ENCODE measurements at regions not wholly inside any gene's neighbourhood (a gene's known extent, or its start where the extent isn't known, plus 50 kb on each side); places are given as distances from the start of the nearest gene placed in this dataset.
A peak's percentile ranks its signal among the peaks of the same experiment; 100 is the strongest.

- peaks cover 35% of the 10 kb centered on the region for H3K27me3 Mint-ChIP-seq
- no peaks in the 10 kb centered on the region for H3K9me3 Mint-ChIP-seq
- peak; percentile 98 for TF ChIP-seq CTCF (IDR thresholded peaks at IDR 0.05)
- intact Hi-C loops (cut with DNase I, micrococcal nuclease): loop anchor here (1.0 to 5.0 kb wide), 2 partner anchors 106 to 403 kb away; no protein-coding TSS in a partner anchor
- ATAC-seq (ENCODE audit: poor library complexity) (peak; percentile 54), DNase-seq (peak; percentile 35 to 77 (median 61))
- H3K4me1 ChIP-seq (ENCODE audit: insufficient read depth, low read length): peaks cover 8% of the 10 kb centered on the region
- H3K4me3 ChIP-seq (ENCODE audit: low read length): no peak overlapping the region
- H3K27ac Mint-ChIP-seq: no peak overlapping the region
- no peaks in the 10 kb centered on the region for H3K4me1 Mint-ChIP-seq (ENCODE audit: low read depth)
- no peaks in the 10 kb centered on the region for H3K9me3 ChIP-seq (ENCODE audit: control insufficient read depth in 1 of 2, insufficient read depth in 1 of 2, low read length in 2 of 2)
- no peak overlapping the region for H3K4me3 Mint-ChIP-seq
- CTCF ChIA-PET: no interaction called here
- H3K36me3 Mint-ChIP-seq (ENCODE audit: low read depth): no peaks in the 10 kb centered on the region
- H3K27me3 ChIP-seq (ENCODE audit: control insufficient read depth in 1 of 2, insufficient read depth in 2 of 2, low read length in 2 of 2): peaks cover 3 to 6% of the 10 kb centered on the region in 2 experiments
- H3K36me3 ChIP-seq (ENCODE audit: insufficient read depth, low read length): no peaks in the 10 kb centered on the region
- POLR2A ChIA-PET: no interaction called here
- no peak overlapping the region for H3K27ac ChIP-seq (ENCODE audit: low read depth in 1 of 2, low read length in 2 of 2)
These were observed 102.5 kb downstream of the RAMP3 start for GRCh38 chr7:45259966-45260646.

GRCh38 chr7:45267262-45267661 lies 109.7 kb downstream of the RAMP3 start:
- peaks cover 0 to 13% of the 10 kb centered on the region in 2 experiments for H3K27me3 ChIP-seq (ENCODE audit: control insufficient read depth in 1 of 2, insufficient read depth in 2 of 2, low read length in 2 of 2)
- no peak overlapping the region for H3K27ac Mint-ChIP-seq
- no peak for ATAC-seq (ENCODE audit: poor library complexity)
- no peaks in the 10 kb centered on the region for H3K9me3 ChIP-seq (ENCODE audit: control insufficient read depth in 1 of 2, insufficient read depth in 1 of 2, low read length in 2 of 2)
- H3K4me3 Mint-ChIP-seq: no peak overlapping the region
- intact Hi-C loops (cut with DNase I, micrococcal nuclease): no loop called here
- no peaks in the 10 kb centered on the region for H3K9me3 Mint-ChIP-seq
- peaks cover 48% of the 10 kb centered on the region for H3K27me3 Mint-ChIP-seq
- H3K4me1 ChIP-seq (ENCODE audit: insufficient read depth, low read length): no peaks in the 10 kb centered on the region
- no peak for DNase-seq
- no peak for TF ChIP-seq CTCF (IDR thresholded peaks at IDR 0.05)
- H3K27ac ChIP-seq (ENCODE audit: low read depth in 1 of 2, low read length in 2 of 2): no peak overlapping the region
- CTCF ChIA-PET: no interaction called here
- H3K4me3 ChIP-seq (ENCODE audit: low read length): no peak overlapping the region
- POLR2A ChIA-PET: no interaction called here
- no peaks in the 10 kb centered on the region for H3K4me1 Mint-ChIP-seq (ENCODE audit: low read depth)
- no peaks in the 10 kb centered on the region for H3K36me3 ChIP-seq (ENCODE audit: insufficient read depth, low read length)
- H3K36me3 Mint-ChIP-seq (ENCODE audit: low read depth): no peaks in the 10 kb centered on the region

- H3K27me3 Mint-ChIP-seq: peaks cover 48% of the 10 kb centered on the region
- H3K9me3 ChIP-seq (ENCODE audit: control insufficient read depth in 1 of 2, insufficient read depth in 1 of 2, low read length in 2 of 2): no peaks in the 10 kb centered on the region
- peaks cover 0 to 13% of the 10 kb centered on the region in 2 experiments for H3K27me3 ChIP-seq (ENCODE audit: control insufficient read depth in 1 of 2, insufficient read depth in 2 of 2, low read length in 2 of 2)
- no peak overlapping the region for H3K27ac Mint-ChIP-seq
- DNase-seq: no peak
- no peak for TF ChIP-seq CTCF (IDR thresholded peaks at IDR 0.05)
- POLR2A ChIA-PET: no interaction called here
- H3K4me1 ChIP-seq (ENCODE audit: insufficient read depth, low read length): no peaks in the 10 kb centered on the region
- no peaks in the 10 kb centered on the region for H3K9me3 Mint-ChIP-seq
- CTCF ChIA-PET: no interaction called here
- H3K4me3 Mint-ChIP-seq: no peak overlapping the region
- ATAC-seq (ENCODE audit: poor library complexity): no peak
- H3K36me3 Mint-ChIP-seq (ENCODE audit: low read depth): no peaks in the 10 kb centered on the region
- H3K4me3 ChIP-seq (ENCODE audit: low read length): no peak overlapping the region
- no peak overlapping the region for H3K27ac ChIP-seq (ENCODE audit: low read depth in 1 of 2, low read length in 2 of 2)
- no peaks in the 10 kb centered on the region for H3K4me1 Mint-ChIP-seq (ENCODE audit: low read depth)
- intact Hi-C loops (cut with DNase I, micrococcal nuclease): no loop called here
- no peaks in the 10 kb centered on the region for H3K36me3 ChIP-seq (ENCODE audit: insufficient read depth, low read length)
These were observed 110.4 kb downstream of the RAMP3 start for GRCh38 chr7:45268013-45268412.
